ENCODE measurements at regions not wholly inside any gene's neighbourhood (a gene's known extent, or its start where the extent isn't known, plus 50 kb on each side); places are given as distances from the start of the nearest gene placed in this dataset.

GRCh38 chr18:78528411-78529258 is 451.0 kb upstream of the SALL3 start:
- TF ChIP-seq POLR2A (IDR thresholded peaks at IDR 0.05; ENCODE audit: low read length) (no peak), GATA1 (IDR thresholded peaks at IDR 0.05; ENCODE audit: low read depth, low read length) (no peak)

Data from erythroblast (primary cell).